GM06990 (cell line): ENCODE measurements at regions not wholly inside any gene's neighbourhood (a gene's known extent, or its start where the extent isn't known, plus 50 kb on each side); places are given as distances from the start of the nearest gene placed in this dataset.

Source experiments
- DNase-seq: peaks from one replicate; pipeline ENCODE4 v3.0.0-alpha.2; 2011; ENCODE audit not compliant: insufficient read length; ENCODE audit errors: extremely low read depth
- H3K27me3 ChIP-seq: replicated peaks from 2 replicates; pipeline ENCODE4 v1.6.0; 2011; ENCODE audit warnings: low read length; ENCODE audit not compliant: control insufficient read depth, insufficient read depth
- H3K36me3 ChIP-seq: 2 replicates; pipeline ENCODE4 v1.5.1; 2011; ENCODE audit warnings: low read length; ENCODE audit not compliant: control insufficient read depth, insufficient read depth
- H3K4me3 ChIP-seq: replicated peaks from 2 replicates; pipeline ENCODE4 v1.5.1; 2011; ENCODE audit warnings: low read depth, mild to moderate bottlenecking, control low read depth, low read length
- TF ChIP-seq, protein P1 (sequence below): IDR thresholded peaks from 2 replicates; pipeline ENCODE4 v1.5.1; 2011; ENCODE audit warnings: low read length, control low read depth, mild to moderate bottlenecking, inconsistent platforms; ENCODE audit not compliant: insufficient read depth, poor library complexity, severe bottlenecking

DNA sequence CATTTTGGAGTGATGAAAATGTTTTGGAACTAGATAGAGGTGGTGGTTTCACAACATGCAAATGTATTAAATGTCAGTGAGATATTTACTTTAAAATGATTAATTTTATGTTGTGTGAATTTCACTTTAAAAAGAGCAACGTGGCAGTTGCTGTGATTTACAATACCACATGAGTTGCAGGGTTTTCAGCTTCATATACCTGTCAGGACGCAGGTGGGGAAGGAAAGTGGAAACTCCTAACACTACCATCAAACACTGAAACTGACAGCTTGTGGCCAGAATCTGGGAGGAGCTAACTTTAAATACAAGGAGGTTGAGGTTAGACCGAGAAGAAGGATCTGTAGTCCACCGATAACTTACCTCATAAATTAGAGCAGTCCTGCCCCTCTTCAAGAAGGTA lies 168.9 kb upstream of the TMEM72 start:
- no peak for DNase-seq

DNA sequence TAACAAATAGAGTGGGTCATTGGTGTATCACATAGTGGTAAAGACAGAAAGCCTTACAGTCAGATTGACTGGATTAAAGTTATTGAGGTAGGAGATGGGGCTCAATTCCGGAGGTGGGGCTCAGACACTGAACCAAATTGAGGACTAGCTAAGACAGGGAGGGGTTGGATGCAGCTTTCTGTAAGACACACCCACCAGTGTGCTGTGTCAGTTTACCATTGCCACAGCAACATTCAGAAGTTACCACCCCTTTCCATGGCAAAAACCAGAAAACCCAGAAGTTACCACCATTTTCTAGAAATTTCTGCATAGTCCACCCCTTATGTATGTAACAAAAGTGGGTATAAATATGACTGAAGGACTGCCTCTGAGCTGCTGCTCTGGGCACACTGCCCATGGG lies 167.6 kb upstream of the TMEM72 start:
- Histone ChIP-seq H3K36me3 (no peaks in the 10 kb centered on the region), H3K27me3 (no peaks in the 10 kb centered on the region), H3K4me3 (no peak overlapping the region)
- DNase-seq, result no peak
- TF ChIP-seq, protein P1, sequence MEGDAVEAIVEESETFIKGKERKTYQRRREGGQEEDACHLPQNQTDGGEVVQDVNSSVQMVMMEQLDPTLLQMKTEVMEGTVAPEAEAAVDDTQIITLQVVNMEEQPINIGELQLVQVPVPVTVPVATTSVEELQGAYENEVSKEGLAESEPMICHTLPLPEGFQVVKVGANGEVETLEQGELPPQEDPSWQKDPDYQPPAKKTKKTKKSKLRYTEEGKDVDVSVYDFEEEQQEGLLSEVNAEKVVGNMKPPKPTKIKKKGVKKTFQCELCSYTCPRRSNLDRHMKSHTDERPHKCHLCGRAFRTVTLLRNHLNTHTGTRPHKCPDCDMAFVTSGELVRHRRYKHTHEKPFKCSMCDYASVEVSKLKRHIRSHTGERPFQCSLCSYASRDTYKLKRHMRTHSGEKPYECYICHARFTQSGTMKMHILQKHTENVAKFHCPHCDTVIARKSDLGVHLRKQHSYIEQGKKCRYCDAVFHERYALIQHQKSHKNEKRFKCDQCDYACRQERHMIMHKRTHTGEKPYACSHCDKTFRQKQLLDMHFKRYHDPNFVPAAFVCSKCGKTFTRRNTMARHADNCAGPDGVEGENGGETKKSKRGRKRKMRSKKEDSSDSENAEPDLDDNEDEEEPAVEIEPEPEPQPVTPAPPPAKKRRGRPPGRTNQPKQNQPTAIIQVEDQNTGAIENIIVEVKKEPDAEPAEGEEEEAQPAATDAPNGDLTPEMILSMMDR, result no peak

More for the DNA sequence above, 168.9 kb upstream of the TMEM72 start:
- Histone ChIP-seq H3K27me3 (no peaks in the 10 kb centered on the region), H3K4me3 (no peak overlapping the region), H3K36me3 (no peaks in the 10 kb centered on the region)
- TF ChIP-seq, protein P1, result no peak

DNA sequence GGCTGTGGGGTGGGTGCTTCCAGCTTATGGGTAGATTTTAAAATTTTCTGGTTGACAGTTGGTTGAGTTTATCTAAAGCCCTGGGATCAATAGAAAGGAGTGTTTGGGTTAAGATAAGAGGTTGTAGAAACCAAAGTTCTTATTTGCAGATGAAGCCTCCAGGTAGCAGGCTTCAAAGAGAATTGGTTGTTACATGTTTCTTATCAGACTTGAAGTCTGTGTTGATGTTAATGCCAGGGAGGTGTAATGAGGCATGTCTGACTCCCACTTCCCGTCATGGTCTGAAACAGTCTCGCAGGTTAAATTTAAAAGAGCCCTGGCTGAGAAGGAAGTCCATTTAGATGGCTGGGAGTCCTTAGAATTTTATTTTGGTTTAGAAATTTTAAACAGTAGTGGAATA lies 165.2 kb upstream of the TMEM72 start:
- Histone ChIP-seq H3K36me3 (no peaks in the 10 kb centered on the region), H3K4me3 (no peak overlapping the region), H3K27me3 (no peaks in the 10 kb centered on the region)
- DNase-seq, result no peak
- TF ChIP-seq, protein P1, result no peak

DNA sequence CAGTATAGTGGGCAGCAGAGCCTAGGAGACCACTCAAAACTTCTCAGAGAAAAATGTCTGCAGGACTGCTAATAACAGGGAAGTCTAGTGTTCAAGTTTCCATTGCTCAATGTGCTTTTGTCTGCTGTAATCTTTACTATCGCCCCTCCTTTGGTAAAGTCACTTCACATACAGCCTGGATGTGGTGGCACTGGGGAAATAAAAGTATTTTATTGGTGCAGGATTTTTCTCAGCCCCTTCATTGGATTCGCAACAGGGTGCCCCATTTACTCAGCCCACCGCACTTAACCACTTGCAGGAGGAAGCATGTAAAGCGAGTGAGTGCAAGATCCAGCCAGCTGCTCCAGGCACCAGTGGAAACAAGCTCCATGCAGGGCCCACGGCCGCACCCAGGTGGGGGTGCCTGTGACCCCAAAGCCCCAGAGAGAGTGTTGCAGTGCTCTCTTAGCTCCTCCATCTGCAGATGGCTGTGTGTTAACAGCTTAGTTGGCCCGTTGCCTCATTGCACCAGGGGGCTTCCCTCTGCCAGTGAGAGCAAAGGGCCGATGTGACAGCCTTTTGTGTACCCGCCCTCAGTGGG lies 163.5 kb upstream of the TMEM72 start:
- no peak overlapping the region for H3K4me3 ChIP-seq
- DNase-seq, result no peak
- no peaks in the 10 kb centered on the region for H3K36me3 ChIP-seq
- no peaks in the 10 kb centered on the region for H3K27me3 ChIP-seq
- TF ChIP-seq, protein P1, result no peak

DNA sequence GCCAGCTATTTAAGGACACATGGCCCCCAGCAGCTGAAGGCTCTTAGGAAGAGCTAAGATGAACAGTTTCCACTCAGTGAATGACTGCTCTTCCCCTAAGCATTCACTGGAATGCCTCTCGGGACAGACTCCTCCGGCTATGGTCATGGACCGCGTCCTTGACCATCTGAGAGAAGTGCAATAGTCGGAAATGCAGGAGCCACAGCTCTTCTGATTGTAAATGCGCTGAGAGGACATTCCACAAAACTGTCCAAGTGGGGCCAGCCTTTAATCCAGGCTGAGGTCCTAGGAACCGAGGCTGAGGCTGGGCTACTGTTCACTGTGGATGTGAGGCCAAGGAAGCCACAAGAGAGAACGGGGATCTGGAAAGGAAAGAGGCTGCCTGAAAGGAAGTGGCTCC lies 162.0 kb upstream of the TMEM72 start:
- no peaks in the 10 kb centered on the region for H3K36me3 ChIP-seq
- no peak for DNase-seq
- no peaks in the 10 kb centered on the region for H3K27me3 ChIP-seq
- TF ChIP-seq, protein P1, result no peak
- no peak overlapping the region for H3K4me3 ChIP-seq
